Mesenchymal stem cell (in vitro differentiated cells and primary cell): ENCODE measurements at regions not wholly inside any gene's neighbourhood (a gene's known extent, or its start where the extent isn't known, plus 50 kb on each side); places are given as distances from the start of the nearest gene placed in this dataset.

Experiments
- DNase-seq: peaks from one replicate; pipeline ENCODE4 v3.0.0-alpha.2; 2013
- H2AFZ ChIP-seq: one replicate; pipeline ENCODE4 v1.6.1; 2013; ENCODE audit warnings: low read depth, mild to moderate bottlenecking, control low read depth, inconsistent platforms, low read length, moderate library complexity
- H2AK5ac ChIP-seq: 2 replicates; pipeline ENCODE4 v1.6.1; 2013; ENCODE audit warnings: low read length, moderate library complexity, mild to moderate bottlenecking, inconsistent platforms; ENCODE audit not compliant: severe bottlenecking
- H2BK120ac ChIP-seq: one replicate; pipeline ENCODE4 v1.6.1; 2013; ENCODE audit warnings: low read depth, mild to moderate bottlenecking, inconsistent platforms, low read length, moderate library complexity
- H2BK12ac ChIP-seq, 2 experiments: one replicate each; pipeline ENCODE4 v1.6.1; 2013; ENCODE audit warnings: inconsistent platforms in 2 of 2, low read length in 2 of 2, mild to moderate bottlenecking in 2 of 2, moderate library complexity in 2 of 2, control low read depth in 1 of 2
- H2BK15ac ChIP-seq: one replicate; pipeline ENCODE4 v1.6.1; 2013; ENCODE audit warnings: mild to moderate bottlenecking, low read depth, inconsistent platforms; ENCODE audit not compliant: poor library complexity, severe bottlenecking
- H2BK5ac ChIP-seq: 2 replicates; pipeline ENCODE4 v1.6.1; 2013; ENCODE audit warnings: low read depth, mild to moderate bottlenecking, low read length, control low read depth, inconsistent platforms; ENCODE audit not compliant: poor library complexity, severe bottlenecking
- H3K14ac ChIP-seq, 2 experiments: one replicate each; pipeline ENCODE4 v1.6.1; 2013; ENCODE audit warnings: inconsistent platforms in 2 of 2, low read length in 2 of 2, control low read depth in 1 of 2, mild to moderate bottlenecking in 1 of 2, moderate library complexity in 1 of 2
- H3K18ac ChIP-seq, 2 experiments: one replicate each; pipeline ENCODE4 v1.6.1; 2013; ENCODE audit warnings: inconsistent platforms in 2 of 2, low read length in 2 of 2, control low read depth in 1 of 2, low read depth in 1 of 2, mild to moderate bottlenecking in 1 of 2
- H3K23ac ChIP-seq, 2 experiments: one replicate each; pipeline ENCODE4 v1.6.1; 2013; ENCODE audit warnings: inconsistent platforms in 2 of 2, low read length in 2 of 2, mild to moderate bottlenecking in 2 of 2, moderate library complexity in 2 of 2, control low read depth in 1 of 2
- H3K27ac ChIP-seq: 2 replicates; pipeline ENCODE4 v1.5.1; 2013; ENCODE audit warnings: mild to moderate bottlenecking, moderate library complexity, low read length, control low read depth, inconsistent platforms; ENCODE audit not compliant: poor library complexity, severe bottlenecking
- H3K27me3 ChIP-seq, 2 experiments: 2 replicates each; pipeline versions ENCODE4 v1.6.1 to v1.7.0; 2013; ENCODE audit warnings: low read length in 2 of 2, mild to moderate bottlenecking in 2 of 2, moderate library complexity in 2 of 2, control low read depth in 1 of 2, inconsistent platforms in 1 of 2; ENCODE audit not compliant: control insufficient read depth in 1 of 2, insufficient read depth in 1 of 2
- H3K36me3 ChIP-seq, 2 experiments: 2 replicates each; pipeline versions ENCODE4 v1.6.1 to v1.7.0; 2013; ENCODE audit warnings: low read length in 2 of 2, control low read depth in 1 of 2, inconsistent platforms in 1 of 2, low read depth in 1 of 2, mild to moderate bottlenecking in 1 of 2; ENCODE audit not compliant: insufficient read depth in 2 of 2, control insufficient read depth in 1 of 2
- H3K4ac ChIP-seq, 2 experiments: one replicate each; pipeline ENCODE4 v1.6.1; 2013; ENCODE audit warnings: inconsistent platforms in 2 of 2, low read length in 2 of 2, mild to moderate bottlenecking in 2 of 2, moderate library complexity in 2 of 2, control low read depth in 1 of 2, low read depth in 1 of 2
- H3K4me1 ChIP-seq: 2 replicates; pipeline ENCODE4 v1.6.1; 2013; ENCODE audit warnings: low read depth, low read length, control low read depth; ENCODE audit not compliant: control insufficient read depth, insufficient read depth
- H3K4me2 ChIP-seq: 2 replicates; pipeline ENCODE4 v1.6.1; 2013; ENCODE audit warnings: low read length, mild to moderate bottlenecking, inconsistent platforms; ENCODE audit not compliant: poor library complexity, severe bottlenecking
- H3K4me3 ChIP-seq, 2 experiments: 2 replicates each; pipeline versions ENCODE4 v1.5.1 to v1.7.0; 2013; ENCODE audit warnings: low read length in 2 of 2, mild to moderate bottlenecking in 2 of 2, control low read depth in 1 of 2, low read depth in 1 of 2; ENCODE audit not compliant: insufficient read depth in 1 of 2
- H3K79me1 ChIP-seq: replicated peaks from 2 replicates; pipeline ENCODE4 v1.6.1; 2013; ENCODE audit warnings: mild to moderate bottlenecking, control low read depth, low read length, inconsistent platforms; ENCODE audit not compliant: poor library complexity, severe bottlenecking
- H3K9ac ChIP-seq: 2 replicates; pipeline ENCODE4 v1.7.0; 2013; ENCODE audit warnings: mild to moderate bottlenecking, low read length, moderate library complexity
- H3K9me3 ChIP-seq: 2 replicates; pipeline ENCODE4 v1.7.0; 2013; ENCODE audit warnings: mild to moderate bottlenecking, low read length; ENCODE audit not compliant: control insufficient read depth
- H4K8ac ChIP-seq: one replicate; pipeline ENCODE4 v1.6.1; 2013; ENCODE audit warnings: inconsistent platforms, mild to moderate bottlenecking, low read length, moderate library complexity
- H4K91ac ChIP-seq: one replicate; pipeline ENCODE4 v1.6.1; 2013; ENCODE audit warnings: mild to moderate bottlenecking, low read length, inconsistent platforms
- WGBS: methylation state at CpG from one replicate; pipeline ENCODE4 v1.1.7; 2013; ENCODE audit warnings: mixed read lengths; 5-methylcytosine and 5-hydroxymethylcytosine counted together

DNA sequence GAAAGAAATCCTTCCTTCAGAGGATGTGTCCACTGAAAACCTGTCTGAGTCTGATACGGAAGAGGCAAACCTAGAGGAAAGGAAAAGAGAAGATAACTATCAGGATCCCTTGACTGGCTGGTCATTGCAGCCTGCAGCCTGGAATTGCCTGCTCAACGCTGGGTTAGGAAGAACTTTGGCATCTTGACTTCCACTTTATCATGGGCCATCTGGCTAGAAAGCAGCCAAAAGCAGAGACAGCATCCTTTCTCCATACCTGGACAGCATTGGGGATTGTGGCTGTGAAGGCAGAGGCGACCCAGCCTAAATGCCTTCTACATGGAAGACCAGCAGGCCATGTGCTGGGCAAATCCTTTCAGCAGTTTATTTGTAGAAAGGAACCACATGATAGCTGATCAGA, 58.7 kb upstream of the PTPN3 start:
- Histone ChIP-seq H2AK5ac (no peak overlapping the region), H2BK12ac (no peak overlapping the region), H3K79me1 (no peaks in the 10 kb centered on the region), H3K4ac (no peak overlapping the region), H3K14ac (no peak overlapping the region), H3K9me3 (no peaks in the 10 kb centered on the region), H3K18ac (no peak overlapping the region), H2BK5ac (no peak overlapping the region), H2BK120ac (no peak overlapping the region), H3K9ac (no peak overlapping the region), H3K4me2 (no peak overlapping the region), H3K4me1 (no peaks in the 10 kb centered on the region), H2AFZ (no peak overlapping the region), H3K36me3 (no peaks in the 10 kb centered on the region), H2BK15ac (no peak overlapping the region), H4K8ac (no peak overlapping the region), H3K23ac (no peak overlapping the region), H4K91ac (no peak overlapping the region), H3K27ac (no peak overlapping the region), H3K4me3 (no peak overlapping the region), H3K27me3 (peaks cover 14 to 56% of the 10 kb centered on the region in 2 experiments)
- 74% methylated on average over 3 of the region's 3 CpGs for WGBS
- no peak for DNase-seq

DNA sequence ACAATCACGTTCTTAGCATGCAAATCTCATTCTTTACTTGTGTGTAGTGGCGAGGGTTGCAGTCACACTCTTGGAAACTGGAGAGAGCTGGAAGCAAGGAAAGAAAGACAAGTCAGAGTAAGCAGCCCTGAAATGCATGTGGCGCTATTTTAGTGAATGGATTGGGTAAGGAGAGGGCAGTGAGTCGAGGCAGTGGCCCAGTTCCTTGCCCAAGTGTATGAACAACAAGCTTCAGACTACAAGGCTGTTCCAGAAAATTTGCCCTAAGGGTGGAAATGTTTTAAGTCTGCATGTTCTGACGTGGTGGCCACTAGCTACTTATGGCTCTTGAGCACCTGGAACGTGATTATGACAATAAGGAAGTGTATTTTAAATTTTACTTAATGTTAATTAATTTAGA, 59.4 kb upstream of the PTPN3 start:
- DNase-seq, result no peak
- Histone ChIP-seq H3K4me3 (no peak overlapping the region), H4K8ac (no peak overlapping the region), H3K4me1 (no peaks in the 10 kb centered on the region), H2BK5ac (no peak overlapping the region), H3K79me1 (no peaks in the 10 kb centered on the region), H3K36me3 (no peaks in the 10 kb centered on the region), H4K91ac (no peak overlapping the region), H3K27me3 (peaks cover 17 to 56% of the 10 kb centered on the region in 2 experiments), H3K23ac (no peak overlapping the region), H3K4ac (no peak overlapping the region), H3K4me2 (no peak overlapping the region), H3K9ac (no peak overlapping the region), H2AFZ (no peak overlapping the region), H2BK120ac (no peak overlapping the region), H3K27ac (no peak overlapping the region), H2BK15ac (no peak overlapping the region), H3K18ac (no peak overlapping the region), H3K9me3 (no peaks in the 10 kb centered on the region), H3K14ac (no peak overlapping the region), H2BK12ac (no peak overlapping the region), H2AK5ac (no peak overlapping the region)
- WGBS, result 89% methylated on average over 5 of the region's 6 CpGs

DNA sequence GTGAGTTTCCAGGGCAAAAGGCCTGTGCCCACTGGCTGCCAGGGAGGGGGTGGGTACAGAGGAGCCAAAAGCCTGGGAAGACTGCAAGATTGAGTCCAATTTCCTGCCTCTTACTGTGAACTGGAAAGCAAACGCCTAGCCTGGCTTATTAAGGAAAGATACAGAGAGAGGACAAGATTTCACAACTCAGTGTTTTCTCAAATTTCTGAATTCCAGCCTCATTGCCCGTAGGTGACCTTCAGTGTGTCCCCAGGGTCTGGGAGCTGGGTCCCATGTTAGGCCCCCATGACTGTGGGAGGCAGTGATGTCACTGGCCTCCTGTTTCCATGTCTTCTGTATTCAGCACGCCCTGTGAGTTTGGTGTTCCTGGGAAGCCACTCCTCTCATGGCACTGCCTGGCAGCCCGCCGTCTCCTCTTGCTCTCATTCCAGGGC, 60.6 kb upstream of the PTPN3 start:
- H4K91ac ChIP-seq, result no peak overlapping the region
- H3K27me3 ChIP-seq, result peaks cover 17 to 59% of the 10 kb centered on the region in 2 experiments
- no peak overlapping the region for H3K27ac ChIP-seq
- no peak overlapping the region for H2AK5ac ChIP-seq
- H3K9ac ChIP-seq, result no peak overlapping the region
- H2BK120ac ChIP-seq, result no peak overlapping the region
- H2BK12ac ChIP-seq, result no peak overlapping the region
- 89% methylated on average over 5 of the region's 5 CpGs for WGBS
- no peak overlapping the region for H3K4me2 ChIP-seq
- no peak overlapping the region for H3K14ac ChIP-seq
- H3K4me1 ChIP-seq, result no peaks in the 10 kb centered on the region
- H3K18ac ChIP-seq, result no peak overlapping the region
- no peak overlapping the region for H4K8ac ChIP-seq
- no peaks in the 10 kb centered on the region for H3K9me3 ChIP-seq
- no peak overlapping the region for H3K4me3 ChIP-seq
- H3K23ac ChIP-seq, result no peak overlapping the region
- H3K36me3 ChIP-seq, result no peaks in the 10 kb centered on the region
- no peak overlapping the region for H2AFZ ChIP-seq
- DNase-seq, result no peak
- H3K79me1 ChIP-seq, result no peaks in the 10 kb centered on the region
- H2BK15ac ChIP-seq, result no peak overlapping the region
- H3K4ac ChIP-seq, result no peak overlapping the region
- no peak overlapping the region for H2BK5ac ChIP-seq

DNA sequence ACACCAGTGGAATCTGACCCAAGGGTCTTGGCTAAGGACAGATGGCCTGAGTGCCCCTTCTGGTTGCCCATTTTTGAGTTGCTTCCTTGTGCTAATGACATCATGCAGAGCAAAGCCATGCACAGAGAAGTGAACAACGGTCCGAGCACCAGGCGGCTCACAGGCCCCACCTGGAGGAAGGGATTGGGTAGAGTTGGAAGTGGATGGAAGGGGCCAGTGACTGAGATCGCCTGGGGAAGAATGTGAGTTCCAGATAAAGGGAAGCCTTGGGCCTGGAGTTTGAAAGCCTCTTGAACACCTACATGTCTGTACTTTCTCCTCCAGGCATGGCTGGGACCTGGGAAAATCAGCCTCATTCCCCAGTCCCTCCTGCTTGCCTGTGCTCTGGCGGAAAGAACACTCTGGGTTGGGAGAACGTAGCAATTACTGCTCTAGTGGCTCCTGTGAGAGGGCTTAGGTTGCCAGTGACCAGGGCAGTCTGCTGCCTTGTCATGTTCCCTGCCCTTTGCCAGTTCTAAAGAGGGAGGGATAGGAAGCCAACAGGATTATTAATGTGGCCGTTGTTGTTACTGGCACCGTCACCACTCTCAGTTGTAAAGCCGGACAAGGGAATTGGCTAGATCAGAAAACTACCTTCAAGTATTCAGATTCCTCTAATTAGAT, 62.5 kb upstream of the PTPN3 start:
- no peak overlapping the region for H3K14ac ChIP-seq
- H2BK15ac ChIP-seq, result no peak overlapping the region
- peaks cover 17 to 66% of the 10 kb centered on the region in 2 experiments for H3K27me3 ChIP-seq
- no peak overlapping the region for H3K4ac ChIP-seq
- no peak for DNase-seq
- H3K36me3 ChIP-seq, result no peaks in the 10 kb centered on the region
- H3K4me3 ChIP-seq, result no peak overlapping the region
- H2AFZ ChIP-seq, result no peak overlapping the region
- H3K4me1 ChIP-seq, result no peaks in the 10 kb centered on the region
- no peak overlapping the region for H4K91ac ChIP-seq
- H3K18ac ChIP-seq, result no peak overlapping the region
- H3K79me1 ChIP-seq, result no peaks in the 10 kb centered on the region
- H2BK120ac ChIP-seq, result no peak overlapping the region
- H3K9me3 ChIP-seq, result no peaks in the 10 kb centered on the region
- no peak overlapping the region for H3K9ac ChIP-seq
- H4K8ac ChIP-seq, result no peak overlapping the region
- H2AK5ac ChIP-seq, result no peak overlapping the region
- H2BK12ac ChIP-seq, result no peak overlapping the region
- WGBS, result 66% methylated on average over 5 of the region's 9 CpGs
- no peak overlapping the region for H3K27ac ChIP-seq
- H2BK5ac ChIP-seq, result no peak overlapping the region
- no peak overlapping the region for H3K4me2 ChIP-seq
- no peak overlapping the region for H3K23ac ChIP-seq
